ENCODE measurements at regions not wholly inside any gene's neighbourhood (a gene's known extent, or its start where the extent isn't known, plus 50 kb on each side); places are given as distances from the start of the nearest gene placed in this dataset.

- BruUV-seq (replicated peaks): no TSS peak
- Histone ChIP-seq H3K9me3 (ENCODE audit: control insufficient read depth in 1 of 2, insufficient read depth in 1 of 2, low read depth in 1 of 2, low read length in 2 of 2) (peaks cover 10 to 12% of the 10 kb centered on the region in 2 experiments; a peak in 2 of 4 replicates), H2AFZ (ENCODE audit: low read depth, low read length, poor library complexity, severe bottlenecking) (no peak overlapping the region), H3K36me3 (ENCODE audit: control insufficient read depth in 1 of 2, insufficient read depth in 2 of 2, low read length in 2 of 2) (no peaks in the 10 kb centered on the region), H3K4me2 (ENCODE audit: low read length) (no peak overlapping the region), H3K9me2 (ENCODE audit: insufficient read depth) (no peaks in the 10 kb centered on the region), H3K4me3 (replicated peaks in 1 of 2; ENCODE audit: low read depth in 1 of 2, low read length in 2 of 2) (no peak overlapping the region), H3K27me3 (ENCODE audit: insufficient read depth, low read length) (no peaks in the 10 kb centered on the region), H3K4me1 (ENCODE audit: control insufficient read depth in 1 of 2, insufficient read depth in 2 of 2, low read length in 2 of 2) (no peaks in the 10 kb centered on the region), H4K20me1 (ENCODE audit: insufficient read depth) (no peaks in the 10 kb centered on the region), H3K79me2 (ENCODE audit: insufficient read depth, low read length) (no peaks in the 10 kb centered on the region), H3K9ac (ENCODE audit: low read length) (no peak overlapping the region), H3K27ac (ENCODE audit: low read depth, low read length) (no peak overlapping the region)
- DNase-seq (ENCODE audit: low read depth, low spot score): no peak
- RAD21 ChIA-PET (ENCODE audit: low non-redundant PET in 1 of 2, low total read pairs in 2 of 2, uncharacterized antibody in 2 of 2, unreplicated experiment in 2 of 2): no interaction called here
- POLR2A ChIA-PET: no interaction called here
- TF ChIP-seq CEBPB (IDR thresholded peaks at IDR 0.05; ENCODE audit: low read depth) (no peak), POLR2A (IDR thresholded peaks at IDR 0.05; ENCODE audit: borderline replicate concordance, extremely low read depth, insufficient read depth, insufficient read length) (no peak), MAX (IDR thresholded peaks at IDR 0.05) (no peak), SRF (IDR thresholded peaks at IDR 0.05; ENCODE audit: low read depth) (no peak), SIN3A (IDR thresholded peaks at IDR 0.05; ENCODE audit: low read depth) (no peak), ATF3 (IDR thresholded peaks at IDR 0.05) (no peak), ZBTB33 (IDR thresholded peaks at IDR 0.05; ENCODE audit: extremely low read depth, insufficient replicate concordance, low read length) (no peak), YY1 (IDR thresholded peaks at IDR 0.05; ENCODE audit: extremely low read depth, insufficient replicate concordance, low read depth, low read length) (no peak), REST (IDR thresholded peaks at IDR 0.05; ENCODE audit: low read depth) (no peak), CTCF (IDR thresholded peaks at IDR 0.05 in 2 of 3, conservative IDR thresholded peaks at IDR 0.05 in 1 of 3; ENCODE audit: borderline replicate concordance in 1 of 3, insufficient read depth in 1 of 3, low read depth in 2 of 3, low read length in 2 of 3) (no peak), RAD21 (IDR thresholded peaks at IDR 0.05; ENCODE audit: low read depth) (no peak), ZNF274 (IDR thresholded peaks at IDR 0.05; ENCODE audit: low read depth, low read length) (no peak), CBX3 (IDR thresholded peaks at IDR 0.05; ENCODE audit: low read depth) (no peak), ELF1 (IDR thresholded peaks at IDR 0.05; ENCODE audit: borderline replicate concordance, low read depth) (no peak), JUND (IDR thresholded peaks at IDR 0.05) (no peak)
- no peak for ATAC-seq
- CTCF ChIA-PET: no interaction called here
- intact Hi-C loops (cut with micrococcal nuclease): no loop called here
These were observed 258.1 kb upstream of the SALL1 start for GRCh38 chr16:51409001-51409675.
